ENCODE measurements at regions not wholly inside any gene's neighbourhood (a gene's known extent, or its start where the extent isn't known, plus 50 kb on each side); places are given as distances from the start of the nearest gene placed in this dataset.

- CTCF ChIA-PET = no interaction called here
- no peaks in the 10 kb centered on the region for H3K36me3 Mint-ChIP-seq
- no peaks in the 10 kb centered on the region for H3K27me3 Mint-ChIP-seq
- DNase-seq = no peak
- H3K4me1 Mint-ChIP-seq = no peaks in the 10 kb centered on the region
- H3K4me3 Mint-ChIP-seq = no peak overlapping the region
- H3K27ac Mint-ChIP-seq = no peak overlapping the region
- no peaks in the 10 kb centered on the region for H3K9me3 Mint-ChIP-seq
Measured at GRCh38 chr7:35315517-35315916, 61.6 kb upstream of the TBX20 start.

GRCh38 chr7:35314354-35314753, 60.5 kb upstream of the TBX20 start:
- H3K27me3 Mint-ChIP-seq = no peaks in the 10 kb centered on the region
- no peaks in the 10 kb centered on the region for H3K9me3 Mint-ChIP-seq
- no peaks in the 10 kb centered on the region for H3K36me3 Mint-ChIP-seq
- no peak overlapping the region for H3K4me3 Mint-ChIP-seq
- CTCF ChIA-PET = no interaction called here
- no peak overlapping the region for H3K27ac Mint-ChIP-seq
- no peaks in the 10 kb centered on the region for H3K4me1 Mint-ChIP-seq
- no peak for DNase-seq

- Mint-ChIP-seq H3K36me3 (no peaks in the 10 kb centered on the region), H3K27me3 (no peaks in the 10 kb centered on the region), H3K9me3 (no peaks in the 10 kb centered on the region), H3K27ac (no peak overlapping the region), H3K4me1 (no peaks in the 10 kb centered on the region), H3K4me3 (no peak overlapping the region)
- CTCF ChIA-PET = interaction anchor here (1.5 kb wide), 1 partner anchor 207 kb away, joined by 3 read pairs; no protein-coding TSS in a partner anchor
- no peak for DNase-seq
Measured at GRCh38 chr7:35313575-35313974, 59.7 kb upstream of the TBX20 start.

Measured in activated naive CD4-positive, alpha-beta T cell treated with anti-CD3 and anti-CD28 coated beads, Interleukin-2, amount 10 ng/mL, durations not matched to agents 7 days and 5 days (primary cell).